Caco-2 (cell line): ENCODE measurements at regions not wholly inside any gene's neighbourhood (a gene's known extent, or its start where the extent isn't known, plus 50 kb on each side); places are given as distances from the start of the nearest gene placed in this dataset.
"Not testable (repeated sequence)": the region's sequence is repeated elsewhere in the genome, so short reads cannot be mapped to it uniquely, and the experiment has no call there.

Experiments
- BruUV-seq: library from RNA; stranded (reverse); fragments of 400-500 nt; replicated peaks from 2 replicates; lab custom pipeline; 2021; lab: Mats Ljungman, UMichigan
- CTCF ChIA-PET: fragments of 300-600 bp; sonication (Branson Sonifier 250); formaldehyde crosslinking; loops from one replicate; lab custom pipeline; 2022; ENCODE audit warnings: antibody characterized with exemption; lab: Charles Lee
- POLR2A ChIA-PET: fragments of 300-600 bp; sonication (Branson Sonifier 250); formaldehyde crosslinking; loops from one replicate; lab custom pipeline; 2022; ENCODE audit warnings: antibody characterized with exemption; lab: Charles Lee
- DNase-seq, 2 experiments: peaks; one replicate each; pipeline versions ENCODE4 v3.0.0 to v3.0.0-alpha.2; 2020 to 2022
- H3K27me3 ChIP-seq: replicated peaks from 2 replicates; pipeline ENCODE4 v1.6.0; 2011; ENCODE audit warnings: low read length; ENCODE audit not compliant: control insufficient read depth, insufficient read depth
- H3K36me3 ChIP-seq: 2 replicates; pipeline ENCODE4 v1.5.1; 2011; ENCODE audit warnings: low read length; ENCODE audit not compliant: control insufficient read depth, insufficient read depth
- H3K4me1 ChIP-seq: fragments of 250-450 bp; sonication (Bioruptor Pico); 2 replicates; pipeline ENCODE4 v1.5.1; 2020; ENCODE audit warnings: mild to moderate bottlenecking
- H3K4me3 ChIP-seq: 2 replicates; pipeline ENCODE4 v1.5.1; 2011; ENCODE audit warnings: low read depth, mild to moderate bottlenecking, control low read depth, low read length
- H3K9me3 ChIP-seq: fragments of 250-450 bp; sonication (Bioruptor Pico); 2 replicates; pipeline ENCODE4 v1.5.1; 2020; ENCODE audit warnings: mild to moderate bottlenecking, moderate library complexity
- H3K27ac Mint-ChIP-seq: one replicate; pipeline ENCODE4 v1.8.0; 2022; ENCODE audit warnings: mixed read lengths; ENCODE audit not compliant: unreplicated experiment
- H3K27me3 Mint-ChIP-seq: one replicate; pipeline ENCODE4 v1.8.0; 2022; ENCODE audit warnings: mixed read lengths; ENCODE audit not compliant: insufficient read depth, unreplicated experiment
- H3K36me3 Mint-ChIP-seq: one replicate; pipeline ENCODE4 v1.8.0; 2022; ENCODE audit warnings: mild to moderate bottlenecking, mixed read lengths; ENCODE audit not compliant: insufficient read depth, unreplicated experiment
- H3K4me1 Mint-ChIP-seq: one replicate; pipeline ENCODE4 v1.8.0; 2022; ENCODE audit warnings: low read depth, mixed read lengths; ENCODE audit not compliant: unreplicated experiment
- H3K4me3 Mint-ChIP-seq: one replicate; pipeline ENCODE4 v1.8.0; 2022; ENCODE audit warnings: mild to moderate bottlenecking, moderate library complexity, mixed read lengths; ENCODE audit not compliant: unreplicated experiment
- H3K9me3 Mint-ChIP-seq: one replicate; pipeline ENCODE4 v1.8.0; 2022; ENCODE audit warnings: mixed read lengths; ENCODE audit not compliant: unreplicated experiment
- CTCF ChIP-seq, 2 experiments: fragments of 200-600 bp in 1 of 2; IDR thresholded peaks; 1 replicate in 1 of 2; 2 replicates in 1 of 2; pipeline versions ENCODE4 v1.5.1 to v1.8.0; 2011 to 2022; ENCODE audit warnings: antibody characterized with exemption in 1 of 2, control low read depth in 1 of 2, inconsistent platforms in 1 of 2, low read depth in 1 of 2, low read length in 1 of 2, mild to moderate bottlenecking in 1 of 2, moderate library complexity in 1 of 2; ENCODE audit not compliant: insufficient read depth in 1 of 2, severe bottlenecking in 1 of 2, unreplicated experiment in 1 of 2
- intact Hi-C: fragments of 100-400 bp; cut with micrococcal nuclease; formaldehyde crosslinking; loops from one replicate; pipeline ENCODE4 v1.10.0; 2022; ENCODE audit not compliant: unreplicated experiment

GRCh38 chr10:62696798-62697197, 107.7 kb upstream of the ADO start:
- no peak for DNase-seq
- Mint-ChIP-seq H3K36me3 (no peaks in the 10 kb centered on the region), H3K4me3 (no peak overlapping the region), H3K27ac (no peak overlapping the region), H3K9me3 (peaks cover 29% of the 10 kb centered on the region), H3K27me3 (peaks cover 6% of the 10 kb centered on the region), H3K4me1 (no peaks in the 10 kb centered on the region)
- Histone ChIP-seq H3K27me3 (no peaks in the 10 kb centered on the region), H3K9me3 (peaks cover 25% of the 10 kb centered on the region), H3K4me1 (no peaks in the 10 kb centered on the region), H3K4me3 (no peak overlapping the region), H3K36me3 (no peaks in the 10 kb centered on the region)
- BruUV-seq: no TSS peak
- TF ChIP-seq CTCF (IDR thresholded peaks at IDR 0.05; ENCODE audit: insufficient read depth in 1 of 2, low read depth in 1 of 2, low read length in 1 of 2, severe bottlenecking in 1 of 2, unreplicated experiment in 1 of 2): no peak
- intact Hi-C loops: no loop called here
- ChIA-PET CTCF (no interaction called here), POLR2A (no interaction called here)

- BruUV-seq: no TSS peak
- no peak for TF ChIP-seq CTCF (IDR thresholded peaks at IDR 0.05; ENCODE audit: insufficient read depth in 1 of 2, low read depth in 1 of 2, low read length in 1 of 2, severe bottlenecking in 1 of 2, unreplicated experiment in 1 of 2)
- H3K36me3 Mint-ChIP-seq: no peaks in the 10 kb centered on the region
- Histone ChIP-seq H3K36me3 (no peaks in the 10 kb centered on the region), H3K9me3 (peaks cover 25% of the 10 kb centered on the region), H3K4me3 (no peak overlapping the region), H3K4me1 (no peaks in the 10 kb centered on the region), H3K27me3 (no peaks in the 10 kb centered on the region)
- H3K27me3 Mint-ChIP-seq: peaks cover 3% of the 10 kb centered on the region
- H3K4me3 Mint-ChIP-seq: no peak overlapping the region
- no peaks in the 10 kb centered on the region for H3K4me1 Mint-ChIP-seq
- DNase-seq: no peak
- POLR2A ChIA-PET: no interaction called here
- no peak overlapping the region for H3K27ac Mint-ChIP-seq
- H3K9me3 Mint-ChIP-seq: peaks cover 36% of the 10 kb centered on the region
- intact Hi-C loops: no loop called here
- CTCF ChIA-PET: no interaction called here
Observed at GRCh38 chr10:62699148-62699547, 105.4 kb upstream of the ADO start.

- BruUV-seq, H3K27ac Mint-ChIP-seq, H3K4me1 ChIP-seq, CTCF ChIA-PET, POLR2A ChIA-PET, H3K36me3 Mint-ChIP-seq, H3K27me3 Mint-ChIP-seq, intact Hi-C loops, H3K4me3 Mint-ChIP-seq, H3K27me3 ChIP-seq, DNase-seq, H3K36me3 ChIP-seq, H3K4me1 Mint-ChIP-seq, H3K4me3 ChIP-seq: not testable (repeated sequence)
- H3K9me3 Mint-ChIP-seq: peaks cover 26% of the 10 kb centered on the region
- H3K9me3 ChIP-seq: peaks cover 13% of the 10 kb centered on the region
Observed at GRCh38 chr10:62704121-62704520, 100.4 kb upstream of the ADO start.

GRCh38 chr10:62705789-62706188, 98.7 kb upstream of the ADO start:
- no peak overlapping the region for H3K27ac Mint-ChIP-seq

More at GRCh38 chr10:62705789-62706188, 98.7 kb upstream of the ADO start:
- DNase-seq: no peak
- ChIA-PET POLR2A (no interaction called here), CTCF (no interaction called here)
- no TSS peak for BruUV-seq
- peaks cover 12% of the 10 kb centered on the region for H3K27me3 Mint-ChIP-seq
- H3K4me3 ChIP-seq: no peak overlapping the region
- intact Hi-C loops: no loop called here
- H3K4me1 Mint-ChIP-seq: no peaks in the 10 kb centered on the region
- no peak overlapping the region for H3K4me3 Mint-ChIP-seq
- TF ChIP-seq CTCF (IDR thresholded peaks at IDR 0.05; ENCODE audit: insufficient read depth in 1 of 2, low read depth in 1 of 2, low read length in 1 of 2, severe bottlenecking in 1 of 2, unreplicated experiment in 1 of 2): no peak
- no peaks in the 10 kb centered on the region for H3K36me3 ChIP-seq
- H3K4me1 ChIP-seq: no peaks in the 10 kb centered on the region
- no peaks in the 10 kb centered on the region for H3K36me3 Mint-ChIP-seq
- H3K9me3 Mint-ChIP-seq: peaks cover 28% of the 10 kb centered on the region
- H3K9me3 ChIP-seq: no peaks in the 10 kb centered on the region
- no peaks in the 10 kb centered on the region for H3K27me3 ChIP-seq
